ENCODE measurements at regions not wholly inside any gene's neighbourhood (a gene's known extent, or its start where the extent isn't known, plus 50 kb on each side); places are given as distances from the start of the nearest gene placed in this dataset.
"Not testable (repeated sequence)": the region's sequence is repeated elsewhere in the genome, so short reads cannot be mapped to it uniquely, and the experiment has no call there.

DNA sequence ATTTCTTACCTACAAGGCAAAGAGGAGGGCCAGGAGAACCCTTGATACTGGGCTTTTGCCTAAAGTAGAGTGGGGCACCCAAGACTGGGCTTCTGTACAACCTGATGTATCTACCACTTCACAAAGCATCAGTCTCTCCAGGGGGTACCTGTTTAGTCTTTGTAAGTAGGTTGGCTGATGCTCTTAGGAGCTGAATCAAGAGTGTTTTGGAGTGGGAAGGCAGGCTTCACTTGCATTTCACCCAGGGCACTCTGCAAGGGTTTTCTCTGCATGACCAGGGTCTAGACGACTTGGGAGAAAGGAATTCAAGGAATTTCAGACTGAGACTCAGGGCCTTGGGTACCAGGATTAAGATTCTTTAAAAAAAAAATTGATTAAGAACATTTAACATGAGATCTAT is 361.5 kb downstream of the RFC3 start:
- Histone ChIP-seq H3K36me3 (ENCODE audit: insufficient read depth, low read depth, low read length) (no peaks in the 10 kb centered on the region), H3K9me3 (ENCODE audit: insufficient read depth, low read depth, low read length) (no peaks in the 10 kb centered on the region)

DNA sequence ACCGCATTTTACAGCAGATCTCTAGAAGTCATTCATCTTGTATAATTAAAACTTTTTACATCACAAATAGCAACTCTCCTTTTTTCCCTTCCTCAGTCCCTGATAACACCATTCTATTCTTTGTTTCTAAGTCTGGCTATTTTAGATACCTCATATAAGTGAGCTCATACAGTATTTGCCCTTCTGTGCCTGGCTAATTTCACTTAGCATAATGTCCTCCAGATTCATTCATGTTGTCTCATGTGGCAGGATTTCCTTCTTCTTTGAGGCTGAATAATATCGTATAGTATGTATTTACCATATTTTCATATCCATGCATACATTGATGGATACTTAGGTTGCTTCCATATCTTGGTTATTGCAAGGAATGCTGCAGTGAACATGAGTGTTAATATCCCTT is 362.0 kb downstream of the RFC3 start:
- no peaks in the 10 kb centered on the region for H3K27me3 ChIP-seq (ENCODE audit: insufficient read depth, low read length)
- no peak overlapping the region for H3K9ac ChIP-seq (ENCODE audit: low read depth, low read length)
- H3K4me1 ChIP-seq (ENCODE audit: insufficient read depth, low read length), result peaks cover 12% of the 10 kb centered on the region
- H3K9me3 ChIP-seq (ENCODE audit: insufficient read depth, low read depth, low read length), result no peaks in the 10 kb centered on the region
- no peak overlapping the region for H3K4me3 ChIP-seq (ENCODE audit: low read length)
- no peak overlapping the region for H3K27ac ChIP-seq (ENCODE audit: low read length)
- H3K36me3 ChIP-seq (ENCODE audit: insufficient read depth, low read depth, low read length), result no peaks in the 10 kb centered on the region

More for the DNA sequence above, 361.5 kb downstream of the RFC3 start:
- H3K4me1 ChIP-seq (ENCODE audit: insufficient read depth, low read length), result peaks cover 12% of the 10 kb centered on the region
- H3K27ac ChIP-seq (ENCODE audit: low read length), result no peak overlapping the region
- no peaks in the 10 kb centered on the region for H3K27me3 ChIP-seq (ENCODE audit: insufficient read depth, low read length)
- no peak overlapping the region for H3K4me3 ChIP-seq (ENCODE audit: low read length)
- no peak overlapping the region for H3K9ac ChIP-seq (ENCODE audit: low read depth, low read length)

DNA sequence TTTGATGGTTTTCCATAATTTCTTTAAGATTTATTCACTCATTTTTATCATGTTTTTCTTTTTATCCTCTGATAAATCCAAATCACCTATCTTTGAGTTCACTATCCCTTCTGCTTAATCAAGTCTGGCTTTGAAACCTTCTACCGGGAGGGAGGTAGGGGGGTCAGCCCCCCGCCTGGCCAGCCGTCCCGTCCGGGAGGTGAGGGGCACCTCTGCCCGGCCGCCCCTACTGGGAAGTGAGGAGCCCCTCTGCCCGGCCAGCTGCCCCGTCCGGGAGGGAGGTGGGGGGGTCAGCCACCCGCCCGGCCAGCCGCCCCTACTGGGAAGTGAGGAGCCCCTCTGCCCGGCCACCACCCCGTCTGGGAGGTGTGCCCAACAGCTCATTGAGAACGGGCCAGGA is 363.3 kb downstream of the RFC3 start:
- H3K9ac ChIP-seq (ENCODE audit: low read depth, low read length); H3K9me3 ChIP-seq (ENCODE audit: insufficient read depth, low read depth, low read length); H3K36me3 ChIP-seq (ENCODE audit: insufficient read depth, low read depth, low read length); H3K27me3 ChIP-seq (ENCODE audit: insufficient read depth, low read length); H3K27ac ChIP-seq (ENCODE audit: low read length); H3K4me3 ChIP-seq (ENCODE audit: low read length): not testable (repeated sequence)
- peaks cover 12% of the 10 kb centered on the region for H3K4me1 ChIP-seq (ENCODE audit: insufficient read depth, low read length)

DNA sequence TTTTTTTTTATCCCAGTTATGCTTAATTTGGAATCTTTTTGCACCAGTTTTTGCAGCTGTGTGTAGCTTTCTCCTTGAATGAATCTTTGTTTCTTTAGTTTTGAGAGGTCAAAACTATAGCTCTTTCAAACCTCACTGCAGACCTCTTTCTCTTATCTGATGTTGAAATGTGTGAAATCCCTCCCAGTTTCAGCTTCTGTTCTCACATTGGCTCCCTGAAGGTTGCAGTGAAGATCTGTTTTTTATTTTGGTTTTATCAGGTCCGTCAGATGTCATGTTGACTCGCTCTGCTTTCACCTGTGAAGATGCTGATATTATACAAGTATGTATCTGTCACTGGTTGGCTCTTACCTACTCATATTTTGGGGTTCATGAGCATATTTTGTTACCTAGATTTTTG is 372.0 kb downstream of the RFC3 start:
- H3K4me1 ChIP-seq (ENCODE audit: insufficient read depth, low read length), result no peaks in the 10 kb centered on the region
- no peak overlapping the region for H3K4me3 ChIP-seq (ENCODE audit: low read length)
- no peak overlapping the region for H3K9ac ChIP-seq (ENCODE audit: low read depth, low read length)
- H3K9me3 ChIP-seq (ENCODE audit: insufficient read depth, low read depth, low read length), result no peaks in the 10 kb centered on the region; the same call in 1 of the 2 replicates
- H3K27ac ChIP-seq (ENCODE audit: low read length), result no peak overlapping the region
- no peaks in the 10 kb centered on the region for H3K27me3 ChIP-seq (ENCODE audit: insufficient read depth, low read length)
- H3K36me3 ChIP-seq (ENCODE audit: insufficient read depth, low read depth, low read length), result no peaks in the 10 kb centered on the region

DNA sequence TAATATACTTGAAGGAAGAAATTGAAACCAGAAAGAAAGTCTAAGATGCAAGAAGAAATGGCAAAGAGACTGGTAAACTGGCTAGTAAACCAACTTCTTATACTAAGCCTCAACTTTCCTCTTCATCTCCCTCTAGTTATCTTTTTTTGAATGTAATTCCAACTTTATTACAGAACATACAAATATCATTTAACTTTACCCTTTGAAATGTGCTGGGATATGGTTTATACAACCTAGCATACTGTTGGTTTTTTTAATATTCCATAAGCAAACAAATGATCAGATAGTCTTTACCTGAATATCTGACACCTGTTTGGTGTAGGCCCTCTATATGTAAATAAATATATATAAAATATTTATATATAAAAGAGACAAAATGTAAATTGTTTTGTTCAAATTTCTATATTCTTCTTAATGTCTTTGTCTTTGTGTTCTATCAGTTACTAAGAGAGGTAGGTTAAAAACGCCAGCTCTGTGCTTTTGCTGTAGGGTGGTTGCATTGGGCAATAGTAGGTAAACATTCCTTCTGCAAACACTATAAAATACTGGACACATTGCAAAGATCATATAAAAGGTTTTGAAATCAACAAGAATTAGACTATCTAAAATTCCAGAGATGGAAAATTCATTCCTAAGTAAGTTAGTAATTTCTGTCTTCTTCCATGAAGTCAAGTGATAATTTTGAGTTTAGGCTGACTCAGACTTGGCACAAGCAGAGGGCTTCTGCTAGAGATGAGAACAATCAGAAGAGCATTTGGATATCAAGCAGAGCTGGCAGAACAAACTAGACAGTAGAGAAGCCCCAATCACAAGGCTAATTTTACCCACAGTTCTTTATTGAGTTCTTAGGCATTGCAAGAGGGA is 383.3 kb downstream of the RFC3 start:
- no peaks in the 10 kb centered on the region for H3K27me3 ChIP-seq (ENCODE audit: insufficient read depth, low read length)
- H3K9ac ChIP-seq (ENCODE audit: low read depth, low read length), result no peak overlapping the region
- no peaks in the 10 kb centered on the region for H3K4me1 ChIP-seq (ENCODE audit: insufficient read depth, low read length)
- H3K9me3 ChIP-seq (ENCODE audit: insufficient read depth, low read depth, low read length), result peaks cover 3% of the 10 kb centered on the region; the same call in 1 of the 2 replicates
- H3K27ac ChIP-seq (ENCODE audit: low read length), result no peak overlapping the region
- H3K4me3 ChIP-seq (ENCODE audit: low read length), result no peak overlapping the region
- no peaks in the 10 kb centered on the region for H3K36me3 ChIP-seq (ENCODE audit: insufficient read depth, low read depth, low read length)

DNA sequence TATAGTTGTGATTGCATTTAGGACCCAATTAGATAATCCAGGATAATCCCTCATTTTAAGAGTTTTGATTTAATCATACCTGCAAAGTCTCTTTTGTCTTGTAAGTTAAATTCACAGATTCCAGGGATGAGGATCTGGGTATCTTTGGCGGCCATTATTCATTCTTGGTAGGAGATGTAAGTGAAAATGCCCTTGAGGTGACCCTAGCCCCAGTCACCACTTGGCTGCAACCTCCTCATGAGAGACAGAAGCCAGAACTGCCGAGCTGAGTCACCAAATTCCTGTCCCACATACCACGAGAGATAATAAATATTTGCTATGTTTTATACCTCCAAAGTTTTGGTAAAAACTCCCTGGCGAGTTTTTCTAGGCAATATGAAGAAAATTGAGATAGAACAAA is 389.4 kb downstream of the RFC3 start:
- Histone ChIP-seq H3K9me3 (ENCODE audit: insufficient read depth, low read depth, low read length) (peaks cover 3% of the 10 kb centered on the region; the same call in 1 of the 2 replicates), H3K36me3 (ENCODE audit: insufficient read depth, low read depth, low read length) (no peaks in the 10 kb centered on the region), H3K4me1 (ENCODE audit: insufficient read depth, low read length) (no peaks in the 10 kb centered on the region), H3K4me3 (ENCODE audit: low read length) (no peak overlapping the region), H3K9ac (ENCODE audit: low read depth, low read length) (no peak overlapping the region), H3K27ac (ENCODE audit: low read length) (no peak overlapping the region), H3K27me3 (ENCODE audit: insufficient read depth, low read length) (no peaks in the 10 kb centered on the region)

DNA sequence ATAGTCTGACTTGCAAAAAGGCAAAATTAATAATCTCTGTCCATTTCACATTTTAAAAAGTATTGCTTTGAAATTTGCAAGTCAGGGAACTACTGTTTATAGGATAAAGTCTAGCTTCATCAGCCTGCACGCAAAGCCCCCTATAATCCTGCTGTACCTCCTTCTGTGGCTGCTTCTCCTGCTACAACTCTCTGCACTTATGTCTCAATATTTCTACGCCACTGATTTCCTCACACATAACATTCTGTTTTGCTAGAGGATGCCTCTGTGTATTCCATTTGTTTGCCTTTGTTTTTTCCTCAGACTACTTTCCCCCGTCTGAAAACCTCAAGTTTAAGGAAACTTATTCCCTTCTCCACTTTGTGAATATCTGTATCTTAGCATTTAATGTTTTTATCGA is 389.9 kb downstream of the RFC3 start:
- no peaks in the 10 kb centered on the region for H3K36me3 ChIP-seq (ENCODE audit: insufficient read depth, low read depth, low read length)

DNA sequence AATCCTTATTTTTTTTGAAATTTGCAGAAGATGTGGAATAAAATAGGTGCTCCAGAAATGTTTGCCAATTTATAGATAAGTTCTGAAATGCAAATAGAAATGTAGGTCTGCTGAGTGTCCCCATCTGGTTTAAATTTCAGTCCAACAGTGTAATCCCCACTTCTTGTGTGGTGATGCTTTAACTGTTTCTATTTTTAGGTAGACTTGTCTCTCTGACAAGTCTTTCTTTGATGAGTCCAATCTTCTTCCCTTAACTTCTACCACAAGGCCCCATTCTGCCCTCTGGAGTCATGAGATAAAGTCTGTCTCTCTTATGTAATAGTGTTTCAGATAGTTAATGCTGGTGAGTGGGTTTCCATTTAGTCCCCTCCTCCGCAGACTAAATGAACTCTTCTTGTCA is 390.4 kb downstream of the RFC3 start:
- Histone ChIP-seq H3K4me1 (ENCODE audit: insufficient read depth, low read length) (no peaks in the 10 kb centered on the region), H3K4me3 (ENCODE audit: low read length) (no peak overlapping the region), H3K9me3 (ENCODE audit: insufficient read depth, low read depth, low read length) (peaks cover 3% of the 10 kb centered on the region; the same call in 1 of the 2 replicates), H3K27me3 (ENCODE audit: insufficient read depth, low read length) (no peaks in the 10 kb centered on the region), H3K27ac (ENCODE audit: low read length) (no peak overlapping the region), H3K36me3 (ENCODE audit: insufficient read depth, low read depth, low read length) (no peaks in the 10 kb centered on the region), H3K9ac (ENCODE audit: low read depth, low read length) (no peak overlapping the region)

More for the DNA sequence above, 389.9 kb downstream of the RFC3 start:
- H3K27ac ChIP-seq (ENCODE audit: low read length), result no peak overlapping the region
- H3K9me3 ChIP-seq (ENCODE audit: insufficient read depth, low read depth, low read length), result peaks cover 3% of the 10 kb centered on the region; the same call in 1 of the 2 replicates
- no peaks in the 10 kb centered on the region for H3K27me3 ChIP-seq (ENCODE audit: insufficient read depth, low read length)
- no peak overlapping the region for H3K4me3 ChIP-seq (ENCODE audit: low read length)
- no peaks in the 10 kb centered on the region for H3K4me1 ChIP-seq (ENCODE audit: insufficient read depth, low read length)
- H3K9ac ChIP-seq (ENCODE audit: low read depth, low read length), result no peak overlapping the region

DNA sequence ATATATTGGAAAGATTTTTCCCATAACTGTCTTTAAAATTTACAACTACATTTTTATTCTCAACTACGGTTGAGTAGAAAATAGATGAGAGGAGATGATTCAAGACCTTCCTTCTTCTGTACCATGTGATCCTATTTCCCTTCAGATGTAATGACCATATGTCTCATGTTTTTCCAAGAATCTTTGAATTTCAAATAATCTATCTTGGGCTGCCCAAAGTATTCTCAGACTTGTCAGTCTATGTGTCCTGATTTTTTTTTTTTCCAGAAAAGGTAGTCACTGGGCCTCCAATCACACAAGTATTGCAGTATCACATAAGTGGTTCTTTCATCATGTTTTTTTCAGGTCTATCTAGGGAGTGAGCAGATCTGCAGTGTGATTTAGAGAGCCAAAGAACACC is 392.4 kb downstream of the RFC3 start:
- no peaks in the 10 kb centered on the region for H3K4me1 ChIP-seq (ENCODE audit: insufficient read depth, low read length)
- no peak overlapping the region for H3K4me3 ChIP-seq (ENCODE audit: low read length)
- H3K27me3 ChIP-seq (ENCODE audit: insufficient read depth, low read length), result no peaks in the 10 kb centered on the region
- H3K9me3 ChIP-seq (ENCODE audit: insufficient read depth, low read depth, low read length), result peaks cover 3% of the 10 kb centered on the region; the same call in 1 of the 2 replicates
- H3K9ac ChIP-seq (ENCODE audit: low read depth, low read length), result no peak overlapping the region
- H3K36me3 ChIP-seq (ENCODE audit: insufficient read depth, low read depth, low read length), result no peaks in the 10 kb centered on the region
- H3K27ac ChIP-seq (ENCODE audit: low read length), result no peak overlapping the region

DNA sequence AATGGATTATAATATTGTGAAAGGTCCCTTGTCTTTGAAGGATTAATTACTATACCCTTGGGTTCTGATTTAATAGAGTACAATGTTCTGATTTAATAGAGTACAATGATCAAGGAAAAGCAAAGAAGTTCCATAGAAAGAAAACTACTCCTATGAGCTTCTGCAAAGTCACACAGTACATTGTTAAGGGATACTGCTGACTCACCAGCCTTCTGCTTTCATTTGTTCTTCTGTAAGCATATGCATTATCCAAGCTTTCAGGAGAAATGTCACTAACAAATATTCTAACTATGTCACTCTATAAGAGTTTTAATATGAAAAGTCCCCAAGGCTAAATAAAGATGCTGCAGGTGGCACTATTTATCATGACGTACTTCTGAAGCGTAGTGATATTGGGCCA is 396.7 kb downstream of the RFC3 start:
- H3K27ac ChIP-seq (ENCODE audit: low read length), result no peak overlapping the region
- no peaks in the 10 kb centered on the region for H3K36me3 ChIP-seq (ENCODE audit: insufficient read depth, low read depth, low read length)
- no peak overlapping the region for H3K4me3 ChIP-seq (ENCODE audit: low read length)
- no peaks in the 10 kb centered on the region for H3K4me1 ChIP-seq (ENCODE audit: insufficient read depth, low read length)
- no peaks in the 10 kb centered on the region for H3K9me3 ChIP-seq (ENCODE audit: insufficient read depth, low read depth, low read length)
- no peaks in the 10 kb centered on the region for H3K27me3 ChIP-seq (ENCODE audit: insufficient read depth, low read length)
- no peak overlapping the region for H3K9ac ChIP-seq (ENCODE audit: low read depth, low read length)

DNA sequence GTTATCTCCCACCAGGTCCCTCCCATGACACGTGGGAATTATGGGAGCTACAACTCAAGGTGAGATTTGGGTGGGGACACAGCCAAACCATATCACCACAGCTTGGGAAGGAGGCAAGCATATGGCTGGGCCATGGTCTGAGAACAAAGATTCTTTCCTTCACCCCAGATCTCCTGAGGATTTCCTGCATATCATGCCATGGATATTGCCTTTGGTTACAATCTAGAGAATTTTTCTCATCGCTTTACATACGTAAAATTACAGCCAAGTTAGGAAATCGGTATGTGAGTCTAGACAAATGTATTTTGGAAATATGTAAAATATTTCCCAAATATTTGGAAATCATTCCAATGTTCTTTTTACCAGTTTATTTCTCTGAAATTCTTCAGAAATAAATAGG is 398.3 kb downstream of the RFC3 start:
- no peak overlapping the region for H3K9ac ChIP-seq (ENCODE audit: low read depth, low read length)
- H3K27ac ChIP-seq (ENCODE audit: low read length), result no peak overlapping the region
- no peaks in the 10 kb centered on the region for H3K4me1 ChIP-seq (ENCODE audit: insufficient read depth, low read length)

DNA sequence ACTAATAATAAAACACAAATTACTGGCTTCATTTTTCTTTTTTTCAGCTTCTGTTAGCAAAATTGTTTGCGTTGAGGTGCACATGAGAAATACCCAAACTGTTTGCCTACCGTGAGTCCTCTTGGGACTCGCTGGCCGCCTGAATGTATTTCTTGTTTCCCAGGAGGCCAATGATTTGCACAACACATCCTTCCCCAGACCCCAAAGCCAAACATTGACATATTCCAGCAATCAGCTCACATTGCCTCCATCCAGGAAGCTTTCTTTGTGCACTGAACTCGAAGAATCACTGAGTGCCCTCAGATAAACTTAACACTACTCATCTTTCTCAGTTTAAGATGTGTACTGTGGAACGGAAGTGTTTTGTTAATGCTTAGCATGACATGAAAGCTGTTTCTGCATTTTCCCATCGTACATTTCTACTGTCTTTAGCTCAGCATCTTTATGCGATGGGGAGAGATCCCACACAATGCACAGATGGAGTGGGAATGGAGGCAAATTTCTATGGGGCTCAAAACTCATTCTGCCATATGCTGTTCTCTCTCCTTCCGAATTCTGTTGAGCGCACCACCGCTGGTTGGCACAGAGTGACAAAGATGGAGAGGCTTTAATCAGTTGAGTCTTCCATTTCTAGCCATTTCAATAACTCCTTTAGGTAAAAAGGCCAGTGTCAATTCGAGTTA is 399.5 kb downstream of the RFC3 start:
- H3K9me3 ChIP-seq (ENCODE audit: insufficient read depth, low read depth, low read length), result no peaks in the 10 kb centered on the region
- no peaks in the 10 kb centered on the region for H3K27me3 ChIP-seq (ENCODE audit: insufficient read depth, low read length)
- no peak overlapping the region for H3K27ac ChIP-seq (ENCODE audit: low read length)
- H3K4me3 ChIP-seq (ENCODE audit: low read length), result no peak overlapping the region
- H3K36me3 ChIP-seq (ENCODE audit: insufficient read depth, low read depth, low read length), result no peaks in the 10 kb centered on the region
- no peaks in the 10 kb centered on the region for H3K4me1 ChIP-seq (ENCODE audit: insufficient read depth, low read length)
- H3K9ac ChIP-seq (ENCODE audit: low read depth, low read length), result no peak overlapping the region

More for the DNA sequence above, 398.3 kb downstream of the RFC3 start:
- H3K27me3 ChIP-seq (ENCODE audit: insufficient read depth, low read length), result no peaks in the 10 kb centered on the region
- H3K36me3 ChIP-seq (ENCODE audit: insufficient read depth, low read depth, low read length), result no peaks in the 10 kb centered on the region
- H3K4me3 ChIP-seq (ENCODE audit: low read length), result no peak overlapping the region
- H3K9me3 ChIP-seq (ENCODE audit: insufficient read depth, low read depth, low read length), result no peaks in the 10 kb centered on the region

All from iPS-20b (cell line).